ENCODE measurements at regions not wholly inside any gene's neighbourhood (a gene's known extent, or its start where the extent isn't known, plus 50 kb on each side); places are given as distances from the start of the nearest gene placed in this dataset.
"Not testable (repeated sequence)": the region's sequence is repeated elsewhere in the genome, so short reads cannot be mapped to it uniquely, and the experiment has no call there.

- TF ChIP-seq CTCF (IDR thresholded peaks at IDR 0.05) = no peak
- Mint-ChIP-seq H3K27ac (no peak overlapping the region), H3K4me3 (no peak overlapping the region), H3K27me3 (ENCODE audit: insufficient read depth) (no peaks in the 10 kb centered on the region; the same call in 1 of the 2 replicates), H3K4me1 (ENCODE audit: low read depth) (no peaks in the 10 kb centered on the region), H3K36me3 (ENCODE audit: low read depth) (peaks cover 28% of the 10 kb centered on the region), H3K9me3 (peaks cover 24% of the 10 kb centered on the region)
- DNase-seq = no peak
Observed at GRCh38 chr4:20185103-20185502, 66.6 kb upstream of the SLIT2 start.

DNA sequence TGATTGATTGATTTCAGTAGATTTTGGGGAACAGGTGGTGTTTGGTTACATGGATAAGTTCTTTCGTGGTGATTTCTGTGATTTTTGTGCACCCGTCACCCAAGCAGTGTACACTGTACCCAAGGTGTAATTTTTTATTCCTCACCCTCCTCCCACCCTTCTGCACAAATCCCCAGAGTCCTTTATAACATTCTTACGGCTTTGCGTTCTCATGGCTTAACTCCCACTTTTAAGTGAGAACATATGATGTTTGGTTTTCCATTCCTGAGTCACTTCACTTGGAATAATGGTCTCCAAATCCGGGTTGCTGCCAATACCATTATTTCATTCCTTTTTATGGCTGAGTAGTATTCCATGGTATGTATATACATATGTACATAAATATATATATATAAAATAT, 68.6 kb upstream of the SLIT2 start:
- not testable (repeated sequence) for H3K4me1 Mint-ChIP-seq (ENCODE audit: low read depth); H3K27ac Mint-ChIP-seq; DNase-seq; H3K27me3 Mint-ChIP-seq (ENCODE audit: insufficient read depth); H3K4me3 Mint-ChIP-seq
- Mint-ChIP-seq H3K36me3 (ENCODE audit: low read depth) (peaks cover 24% of the 10 kb centered on the region), H3K9me3 (peaks cover 23% of the 10 kb centered on the region)

GRCh38 chr4:20181926-20182325, 69.8 kb upstream of the SLIT2 start:
- H3K27me3 Mint-ChIP-seq (ENCODE audit: insufficient read depth) = no peaks in the 10 kb centered on the region; the same call in 1 of the 2 replicates
- no peak for DNase-seq
- H3K36me3 Mint-ChIP-seq (ENCODE audit: low read depth) = peaks cover 29% of the 10 kb centered on the region
- H3K9me3 Mint-ChIP-seq = peaks cover 27% of the 10 kb centered on the region
- H3K27ac Mint-ChIP-seq = no peak overlapping the region
- H3K4me3 Mint-ChIP-seq = no peak overlapping the region
- no peak for TF ChIP-seq CTCF (IDR thresholded peaks at IDR 0.05)
- peaks cover 3% of the 10 kb centered on the region for H3K4me1 Mint-ChIP-seq (ENCODE audit: low read depth)

DNA sequence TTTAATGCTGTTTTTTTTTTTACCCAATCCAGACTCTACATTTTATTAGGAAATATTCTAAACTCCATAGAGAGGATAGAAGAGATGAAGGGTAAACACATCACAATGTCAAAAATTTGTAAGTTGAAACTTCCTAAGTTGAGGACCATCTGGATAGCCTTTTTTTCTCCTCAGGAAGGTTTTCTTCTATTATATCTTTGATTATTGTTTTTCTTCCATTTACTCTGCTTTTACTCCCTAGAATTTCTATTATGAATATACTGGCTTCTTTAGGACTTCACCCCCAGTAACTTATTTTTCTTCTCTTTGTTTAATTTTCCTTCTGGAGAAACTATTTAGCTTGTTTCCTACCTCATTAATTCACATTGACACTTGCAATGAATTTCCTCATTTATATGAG, 71.2 kb upstream of the SLIT2 start:
- H3K9me3 Mint-ChIP-seq = peaks cover 40% of the 10 kb centered on the region
- peaks cover 41% of the 10 kb centered on the region for H3K36me3 Mint-ChIP-seq (ENCODE audit: low read depth)
- DNase-seq = no peak
- no peak overlapping the region for H3K4me3 Mint-ChIP-seq
- no peak for TF ChIP-seq CTCF (IDR thresholded peaks at IDR 0.05)
- H3K4me1 Mint-ChIP-seq (ENCODE audit: low read depth) = peaks cover 14% of the 10 kb centered on the region
- no peaks in the 10 kb centered on the region; the same call in 1 of the 2 replicates for H3K27me3 Mint-ChIP-seq (ENCODE audit: insufficient read depth)
- no peak overlapping the region for H3K27ac Mint-ChIP-seq

- peaks cover 32% of the 10 kb centered on the region for H3K36me3 Mint-ChIP-seq (ENCODE audit: low read depth)
- no peak overlapping the region for H3K27ac Mint-ChIP-seq
- H3K9me3 Mint-ChIP-seq = peaks cover 40% of the 10 kb centered on the region
- H3K27me3 Mint-ChIP-seq (ENCODE audit: insufficient read depth) = no peaks in the 10 kb centered on the region; the same call in 1 of the 2 replicates
- no peak overlapping the region for H3K4me3 Mint-ChIP-seq
- no peak for DNase-seq
- no peak for TF ChIP-seq CTCF (IDR thresholded peaks at IDR 0.05)
- peaks cover 14% of the 10 kb centered on the region for H3K4me1 Mint-ChIP-seq (ENCODE audit: low read depth)
Observed at GRCh38 chr4:20178902-20179576, 72.7 kb upstream of the SLIT2 start.

- DNase-seq = no peak
- TF ChIP-seq CTCF (IDR thresholded peaks at IDR 0.05) = no peak
- Mint-ChIP-seq H3K36me3 (ENCODE audit: low read depth) (peaks cover 32% of the 10 kb centered on the region), H3K4me3 (no peak overlapping the region), H3K4me1 (ENCODE audit: low read depth) (peaks cover 23% of the 10 kb centered on the region), H3K27ac (no peak overlapping the region), H3K9me3 (peaks cover 39% of the 10 kb centered on the region), H3K27me3 (ENCODE audit: insufficient read depth) (no peaks in the 10 kb centered on the region; the same call in 1 of the 2 replicates)
Observed at GRCh38 chr4:20176881-20177280, 74.8 kb upstream of the SLIT2 start.
